ENCODE measurements at regions not wholly inside any gene's neighbourhood (a gene's known extent, or its start where the extent isn't known, plus 50 kb on each side); places are given as distances from the start of the nearest gene placed in this dataset.

GRCh38 chr7:21278944-21279343 lies 148.9 kb upstream of the SP4 start:
- TF ChIP-seq CTCF (IDR thresholded peaks at IDR 0.05; ENCODE audit: borderline replicate concordance, extremely low read depth, low read length, poor library complexity, severe bottlenecking): no peak
- no peak for TF ChIP-seq EZH2 (IDR thresholded peaks at IDR 0.05; ENCODE audit: borderline replicate concordance, low read depth, low read length, severe bottlenecking)
- Histone ChIP-seq H3K4me3 (ENCODE audit: low read depth in 1 of 2, low read length in 2 of 2) (no peak overlapping the region), H3K36me3 (ENCODE audit: insufficient read depth, low read length) (no peaks in the 10 kb centered on the region), H3K27me3 (ENCODE audit: insufficient read depth, low read length, poor library complexity) (no peaks in the 10 kb centered on the region), H3K9ac (ENCODE audit: low read depth, low read length) (no peak overlapping the region), H3K79me2 (ENCODE audit: insufficient read depth, low read length) (no peaks in the 10 kb centered on the region), H3K9me3 (ENCODE audit: insufficient read depth, low read length, severe bottlenecking) (no peaks in the 10 kb centered on the region), H3K27ac (ENCODE audit: low read length) (no peak overlapping the region), H2AFZ (ENCODE audit: low read depth, low read length) (no peak overlapping the region), H4K20me1 (ENCODE audit: insufficient read depth, low read length) (no peaks in the 10 kb centered on the region), H3K4me1 (ENCODE audit: insufficient read depth, low read length) (no peaks in the 10 kb centered on the region), H3K4me2 (ENCODE audit: insufficient read depth, low read length) (no peak overlapping the region)
- ATAC-seq (ENCODE audit: insufficient read depth, low read depth) (no peak), DNase-seq (no peak)

DNA sequence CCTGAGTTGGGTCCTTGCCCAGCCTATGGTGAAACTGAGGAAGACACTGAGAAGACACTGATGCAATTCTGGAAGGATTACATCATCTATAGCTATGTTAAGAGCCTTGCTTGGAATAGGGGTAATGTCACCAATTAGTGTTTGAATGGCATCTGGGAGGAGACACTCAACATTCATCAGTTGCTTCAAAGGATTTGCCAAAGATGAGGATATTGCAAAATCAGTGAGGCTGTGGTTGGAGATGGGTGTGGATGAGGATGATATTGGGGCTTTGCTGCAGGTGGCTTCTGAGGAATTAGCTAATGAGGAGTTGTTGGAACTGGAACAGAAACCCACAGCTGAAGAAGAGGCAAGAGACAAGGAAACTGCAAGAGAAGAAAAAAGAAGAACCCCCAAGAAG lies 146.7 kb upstream of the SP4 start:
- H3K27me3 ChIP-seq (ENCODE audit: insufficient read depth, low read length, poor library complexity): no peaks in the 10 kb centered on the region
- no peak for ATAC-seq (ENCODE audit: insufficient read depth, low read depth)
- no peak overlapping the region for H3K4me3 ChIP-seq (ENCODE audit: low read depth in 1 of 2, low read length in 2 of 2)
- no peak for TF ChIP-seq EZH2 (IDR thresholded peaks at IDR 0.05; ENCODE audit: borderline replicate concordance, low read depth, low read length, severe bottlenecking)
- TF ChIP-seq CTCF (IDR thresholded peaks at IDR 0.05; ENCODE audit: borderline replicate concordance, extremely low read depth, low read length, poor library complexity, severe bottlenecking): no peak
- no peaks in the 10 kb centered on the region for H4K20me1 ChIP-seq (ENCODE audit: insufficient read depth, low read length)
- H3K36me3 ChIP-seq (ENCODE audit: insufficient read depth, low read length): no peaks in the 10 kb centered on the region
- H3K4me1 ChIP-seq (ENCODE audit: insufficient read depth, low read length): no peaks in the 10 kb centered on the region
- H3K27ac ChIP-seq (ENCODE audit: low read length): no peak overlapping the region
- H2AFZ ChIP-seq (ENCODE audit: low read depth, low read length): no peak overlapping the region
- H3K9ac ChIP-seq (ENCODE audit: low read depth, low read length): no peak overlapping the region
- no peak overlapping the region for H3K4me2 ChIP-seq (ENCODE audit: insufficient read depth, low read length)
- H3K79me2 ChIP-seq (ENCODE audit: insufficient read depth, low read length): no peaks in the 10 kb centered on the region
- H3K9me3 ChIP-seq (ENCODE audit: insufficient read depth, low read length, severe bottlenecking): no peaks in the 10 kb centered on the region
- DNase-seq: no peak

DNA sequence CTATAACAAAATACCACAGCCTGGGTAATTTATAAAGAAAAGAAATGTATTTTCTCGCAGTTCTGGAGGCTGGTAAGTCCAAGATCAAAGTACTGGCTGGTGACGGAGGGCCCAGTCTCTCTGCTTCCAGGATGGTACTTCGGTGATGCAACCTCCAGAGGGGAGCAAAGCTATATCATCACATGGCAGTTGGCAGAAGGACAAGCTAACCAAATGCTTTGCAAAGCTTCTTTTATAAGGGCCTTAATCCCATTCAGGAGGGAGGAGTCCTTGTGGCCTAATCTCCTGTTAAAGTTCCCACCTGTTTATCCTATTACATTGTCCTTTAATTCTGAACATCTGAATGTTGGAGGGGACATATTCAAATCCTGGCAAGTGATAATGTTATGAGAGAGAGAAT lies 134.1 kb upstream of the SP4 start:
- Histone ChIP-seq H3K36me3 (ENCODE audit: insufficient read depth, low read length) (no peaks in the 10 kb centered on the region), H3K4me1 (ENCODE audit: insufficient read depth, low read length) (no peaks in the 10 kb centered on the region), H3K79me2 (ENCODE audit: insufficient read depth, low read length) (no peaks in the 10 kb centered on the region), H3K27ac (ENCODE audit: low read length) (no peak overlapping the region), H2AFZ (ENCODE audit: low read depth, low read length) (no peak overlapping the region), H3K9me3 (ENCODE audit: insufficient read depth, low read length, severe bottlenecking) (no peaks in the 10 kb centered on the region), H4K20me1 (ENCODE audit: insufficient read depth, low read length) (no peaks in the 10 kb centered on the region), H3K27me3 (ENCODE audit: insufficient read depth, low read length, poor library complexity) (no peaks in the 10 kb centered on the region), H3K9ac (ENCODE audit: low read depth, low read length) (no peak overlapping the region), H3K4me2 (ENCODE audit: insufficient read depth, low read length) (no peak overlapping the region), H3K4me3 (ENCODE audit: low read depth in 1 of 2, low read length in 2 of 2) (no peak overlapping the region)
- DNase-seq: no peak
- TF ChIP-seq CTCF (IDR thresholded peaks at IDR 0.05; ENCODE audit: borderline replicate concordance, extremely low read depth, low read length, poor library complexity, severe bottlenecking) (no peak), EZH2 (IDR thresholded peaks at IDR 0.05; ENCODE audit: borderline replicate concordance, low read depth, low read length, severe bottlenecking) (no peak)
- no peak for ATAC-seq (ENCODE audit: insufficient read depth, low read depth)

DNA sequence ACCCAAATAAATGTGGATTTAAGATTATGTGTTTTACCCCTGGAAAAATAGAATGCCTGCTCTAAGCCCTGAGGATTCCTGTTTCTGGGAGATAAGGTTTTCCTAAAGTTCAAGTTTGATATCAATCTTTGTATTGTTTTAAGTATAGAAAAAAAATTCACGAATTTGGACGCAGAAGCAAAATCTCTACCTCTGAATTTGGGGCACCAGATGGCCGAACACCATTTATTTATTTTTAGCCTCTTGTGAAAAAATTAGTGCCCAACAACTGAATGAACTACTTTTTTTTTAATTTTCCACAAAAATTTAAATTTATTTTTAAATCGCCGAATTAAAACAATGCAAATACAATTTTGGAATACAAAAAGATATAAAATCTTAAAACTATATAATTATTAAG lies 128.1 kb upstream of the SP4 start:
- DNase-seq (no peak), ATAC-seq (ENCODE audit: insufficient read depth, low read depth) (no peak)
- Histone ChIP-seq H3K9ac (ENCODE audit: low read depth, low read length) (no peak overlapping the region), H3K9me3 (ENCODE audit: insufficient read depth, low read length, severe bottlenecking) (no peaks in the 10 kb centered on the region), H3K4me2 (ENCODE audit: insufficient read depth, low read length) (no peak overlapping the region), H3K4me3 (ENCODE audit: low read depth in 1 of 2, low read length in 2 of 2) (no peak overlapping the region), H3K27me3 (ENCODE audit: insufficient read depth, low read length, poor library complexity) (no peaks in the 10 kb centered on the region), H3K79me2 (ENCODE audit: insufficient read depth, low read length) (no peaks in the 10 kb centered on the region), H3K27ac (ENCODE audit: low read length) (no peak overlapping the region), H2AFZ (ENCODE audit: low read depth, low read length) (no peak overlapping the region), H3K4me1 (ENCODE audit: insufficient read depth, low read length) (no peaks in the 10 kb centered on the region), H3K36me3 (ENCODE audit: insufficient read depth, low read length) (no peaks in the 10 kb centered on the region), H4K20me1 (ENCODE audit: insufficient read depth, low read length) (no peaks in the 10 kb centered on the region)
- TF ChIP-seq CTCF (IDR thresholded peaks at IDR 0.05; ENCODE audit: borderline replicate concordance, extremely low read depth, low read length, poor library complexity, severe bottlenecking): no peak
- no peak for TF ChIP-seq EZH2 (IDR thresholded peaks at IDR 0.05; ENCODE audit: borderline replicate concordance, low read depth, low read length, severe bottlenecking)

Data from DND-41 (cell line).